Inferior parietal cortex (tissue), 1 donor: ENCODE measurements at regions not wholly inside any gene's neighbourhood (a gene's known extent, or its start where the extent isn't known, plus 50 kb on each side); places are given as distances from the start of the nearest gene placed in this dataset.

Experiments used
- DNase-seq: peaks from one replicate; pipeline ENCODE4 v3.0.0-alpha.2; 2016; ENCODE audit errors: extremely low spot score

- no peak for DNase-seq
These were observed 55.7 kb upstream of the TOP3B start for GRCh38 chr22:22038178-22038880.

GRCh38 chr22:22037740-22038139 is 55.2 kb upstream of the TOP3B start:
- peak; percentile 14 for DNase-seq

- DNase-seq, result no peak
These were observed 54.6 kb upstream of the TOP3B start for GRCh38 chr22:22037229-22037628.

GRCh38 chr22:22036588-22036987 is 54.0 kb upstream of the TOP3B start:
- DNase-seq, result no peak

GRCh38 chr22:22035771-22036314 is 53.3 kb upstream of the TOP3B start:
- DNase-seq, result no peak

GRCh38 chr22:22035203-22035602 is 52.6 kb upstream of the TOP3B start:
- DNase-seq, result no peak

GRCh38 chr22:22034469-22035132 is 52.0 kb upstream of the TOP3B start:
- DNase-seq, result no peak

- no peak for DNase-seq
These were observed 51.3 kb upstream of the TOP3B start for GRCh38 chr22:22033803-22034468.

GRCh38 chr22:22032906-22033802 is 50.6 kb upstream of the TOP3B start:
- DNase-seq, result no peak

GRCh38 chr22:22032099-22032905 is 49.7 kb upstream of the TOP3B start:
- no peak for DNase-seq
